ENCODE measurements at regions not wholly inside any gene's neighbourhood (a gene's known extent, or its start where the extent isn't known, plus 50 kb on each side); places are given as distances from the start of the nearest gene placed in this dataset.

GRCh38 chr13:22483276-22483675 lies 697.5 kb upstream of the SGCG start:
- TF ChIP-seq CTCF (IDR thresholded peaks at IDR 0.05; ENCODE audit: extremely low read depth in 1 of 2, insufficient read depth in 1 of 2, low read depth in 1 of 2, low read length in 2 of 2), result no peak
- no peak for TF ChIP-seq POLR2A (IDR thresholded peaks at IDR 0.05; ENCODE audit: low read depth, low read length)
- no peak for TF ChIP-seq MYC (IDR thresholded peaks at IDR 0.05; ENCODE audit: low read depth, low read length)
- no peak for TF ChIP-seq EZH2 (IDR thresholded peaks at IDR 0.05; ENCODE audit: borderline replicate concordance, low read depth, low read length, severe bottlenecking)
- no peak for TF ChIP-seq FOS (IDR thresholded peaks at IDR 0.05; ENCODE audit: borderline replicate concordance, insufficient read depth, low read length)

Measured in endothelial cell of umbilical vein (primary cell).